HEK293T (cell line): ENCODE measurements at regions not wholly inside any gene's neighbourhood (a gene's known extent, or its start where the extent isn't known, plus 50 kb on each side); places are given as distances from the start of the nearest gene placed in this dataset.

Experiments used
- ARNT ChIP-seq: fragments of 450-650 bp; IDR thresholded peaks from 2 replicates; pipeline ENCODE4 v1.6.1; 2017; ENCODE audit warnings: mild to moderate bottlenecking
- BHLHE40 ChIP-seq: fragments of 450-650 bp; IDR thresholded peaks from 2 replicates; pipeline ENCODE4 v1.6.1; 2016; ENCODE audit warnings: mild to moderate bottlenecking, moderate library complexity, borderline replicate concordance
- CTBP1 ChIP-seq: fragments of 450-650 bp; IDR thresholded peaks from 2 replicates; pipeline ENCODE4 v1.6.1; 2016; ENCODE audit warnings: borderline replicate concordance
- ELF4 ChIP-seq: fragments of 450-650 bp; IDR thresholded peaks from 2 replicates; pipeline ENCODE4 v1.6.1; 2017; ENCODE audit warnings: antibody characterized with exemption
- FOXA1 ChIP-seq: fragments of 450-650 bp; IDR thresholded peaks from 2 replicates; pipeline ENCODE4 v1.6.1; 2016; ENCODE audit warnings: mild to moderate bottlenecking
- FOXK2 ChIP-seq: fragments of 450-650 bp; IDR thresholded peaks from 2 replicates; pipeline ENCODE4 v1.6.1; 2016; ENCODE audit warnings: mild to moderate bottlenecking
- FOXM1 ChIP-seq: fragments of 450-650 bp; IDR thresholded peaks from 2 replicates; pipeline ENCODE4 v1.6.1; 2017; ENCODE audit warnings: mild to moderate bottlenecking, borderline replicate concordance
- NFRKB ChIP-seq: fragments of 450-650 bp; IDR thresholded peaks from 2 replicates; pipeline ENCODE4 v1.6.1; 2016; ENCODE audit warnings: mild to moderate bottlenecking, moderate library complexity
- SP1 ChIP-seq: fragments of 450-650 bp; IDR thresholded peaks from 2 replicates; pipeline ENCODE4 v1.6.1; 2017
- SUZ12 ChIP-seq: fragments of 450-650 bp; IDR thresholded peaks from 2 replicates; pipeline ENCODE4 v1.6.1; 2016; ENCODE audit warnings: mild to moderate bottlenecking
- TARDBP ChIP-seq: fragments of 450-650 bp; IDR thresholded peaks from 2 replicates; pipeline ENCODE4 v1.6.1; 2016

DNA sequence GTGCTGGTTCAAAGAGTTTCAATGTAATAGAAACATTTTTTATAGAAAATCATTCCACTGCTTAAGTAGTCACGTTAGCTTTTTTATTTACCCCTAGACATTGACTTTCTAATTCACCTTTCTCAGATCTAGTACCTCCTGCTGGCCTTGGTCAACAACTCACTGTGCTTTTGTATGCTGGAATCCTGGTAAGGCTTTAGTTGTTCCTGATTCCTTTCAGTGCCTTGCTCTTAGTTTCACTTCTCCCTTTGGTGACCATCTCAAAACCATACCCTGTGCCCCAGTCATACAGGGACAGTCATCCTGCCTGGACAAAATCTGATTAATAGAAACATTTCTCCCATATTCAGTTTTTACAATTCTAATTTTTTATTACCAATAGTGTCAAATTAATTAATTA, 130.2 kb downstream of the GPR37 start:
- TF ChIP-seq TARDBP (no peak), FOXA1 (no peak), SUZ12 (no peak), SP1 (no peak), BHLHE40 (no peak), FOXM1 (no peak), ELF4 (no peak), CTBP1 (no peak), ARNT (no peak), FOXK2 (no peak), NFRKB (no peak)
